OCI-LY1 (cell line): ENCODE measurements at regions not wholly inside any gene's neighbourhood (a gene's known extent, or its start where the extent isn't known, plus 50 kb on each side); places are given as distances from the start of the nearest gene placed in this dataset.

Experiments
- EZH2 ChIP-seq: fragments of 200-600 bp; sonication (generic), shearing (Covaris generic); IDR thresholded peaks from 2 replicates; pipeline ENCODE4 v1.8.0; 2017; ENCODE audit warnings: borderline replicate concordance, mixed run types, mild to moderate bottlenecking, antibody characterized with exemption, low read length, moderate library complexity, mixed read lengths
- TF ChIP-seq, protein P1 (sequence below): fragments of 200-600 bp; sonication (generic), shearing (Covaris generic); IDR thresholded peaks from 2 replicates; pipeline ENCODE4 v1.5.1; 2017; ENCODE audit warnings: mild to moderate bottlenecking, antibody characterized with exemption, low read length, moderate library complexity, mixed read lengths

DNA sequence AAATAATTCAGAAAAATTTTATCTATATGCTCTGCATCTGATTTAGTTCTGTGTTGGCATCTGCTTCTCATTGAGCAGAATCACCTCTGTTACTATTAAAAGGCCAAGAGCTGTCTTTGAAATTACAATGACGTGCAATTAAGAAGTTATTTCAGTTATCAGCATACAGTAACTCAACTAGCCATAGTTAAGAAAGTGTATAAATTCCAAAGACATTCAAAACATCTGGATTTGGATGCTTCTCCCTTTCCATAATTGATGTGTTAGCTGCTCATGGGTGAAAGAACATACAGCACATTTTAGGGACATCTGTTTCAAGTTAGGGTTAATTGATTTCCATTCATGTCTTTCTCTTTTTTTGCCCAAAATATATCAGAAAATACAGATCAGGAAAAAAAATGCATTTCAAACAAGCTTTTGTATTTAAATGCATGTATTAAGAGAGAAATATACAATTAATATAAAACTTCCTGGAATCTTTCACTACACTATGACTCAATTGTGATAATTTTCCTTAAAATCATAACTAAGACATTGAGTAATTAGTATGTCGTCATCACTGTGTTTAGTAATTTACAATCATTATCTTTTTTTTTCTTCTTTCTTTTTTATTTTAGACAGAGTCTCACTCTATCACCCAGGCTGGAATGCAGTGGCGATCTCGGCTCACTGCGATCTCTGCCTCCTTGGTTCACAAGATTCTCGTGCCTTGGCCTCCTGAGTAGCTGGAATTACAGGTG, 82.7 kb upstream of the MBNL1 start:
- TF ChIP-seq, protein P1, sequence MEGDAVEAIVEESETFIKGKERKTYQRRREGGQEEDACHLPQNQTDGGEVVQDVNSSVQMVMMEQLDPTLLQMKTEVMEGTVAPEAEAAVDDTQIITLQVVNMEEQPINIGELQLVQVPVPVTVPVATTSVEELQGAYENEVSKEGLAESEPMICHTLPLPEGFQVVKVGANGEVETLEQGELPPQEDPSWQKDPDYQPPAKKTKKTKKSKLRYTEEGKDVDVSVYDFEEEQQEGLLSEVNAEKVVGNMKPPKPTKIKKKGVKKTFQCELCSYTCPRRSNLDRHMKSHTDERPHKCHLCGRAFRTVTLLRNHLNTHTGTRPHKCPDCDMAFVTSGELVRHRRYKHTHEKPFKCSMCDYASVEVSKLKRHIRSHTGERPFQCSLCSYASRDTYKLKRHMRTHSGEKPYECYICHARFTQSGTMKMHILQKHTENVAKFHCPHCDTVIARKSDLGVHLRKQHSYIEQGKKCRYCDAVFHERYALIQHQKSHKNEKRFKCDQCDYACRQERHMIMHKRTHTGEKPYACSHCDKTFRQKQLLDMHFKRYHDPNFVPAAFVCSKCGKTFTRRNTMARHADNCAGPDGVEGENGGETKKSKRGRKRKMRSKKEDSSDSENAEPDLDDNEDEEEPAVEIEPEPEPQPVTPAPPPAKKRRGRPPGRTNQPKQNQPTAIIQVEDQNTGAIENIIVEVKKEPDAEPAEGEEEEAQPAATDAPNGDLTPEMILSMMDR, result no peak
- no peak for TF ChIP-seq EZH2
